SK-N-MC (cell line): ENCODE measurements at regions not wholly inside any gene's neighbourhood (a gene's known extent, or its start where the extent isn't known, plus 50 kb on each side); places are given as distances from the start of the nearest gene placed in this dataset.

Source experiments
- DNase-seq: peaks from one replicate; pipeline ENCODE4 v3.0.0-alpha.2; 2011; ENCODE audit warnings: low read depth, low spot score
- H3K27ac ChIP-seq: fragments of 200-600 bp; sonication (generic); 2 replicates; pipeline ENCODE4 v1.5.1; 2016; ENCODE audit warnings: mixed run types
- H3K36me3 ChIP-seq: fragments of 200-600 bp; sonication (generic); 2 replicates; pipeline ENCODE4 v1.6.1; 2017; ENCODE audit warnings: antibody characterized with exemption, low read length, mixed read lengths; ENCODE audit not compliant: insufficient read depth
- H3K4me3 ChIP-seq: fragments of 200-600 bp; sonication (generic); 2 replicates; pipeline ENCODE4 v1.5.1; 2016
- H3K9ac ChIP-seq: fragments of 200-600 bp; sonication (generic); 2 replicates; pipeline ENCODE4 v1.8.0; 2017; ENCODE audit warnings: mixed run types, mixed read lengths; ENCODE audit not compliant: insufficient read length
- H3K9me3 ChIP-seq: fragments of 200-600 bp; sonication (generic); 2 replicates; pipeline ENCODE4 v1.6.1; 2017; ENCODE audit warnings: low read depth, mild to moderate bottlenecking, antibody characterized with exemption, low read length, moderate library complexity, mixed read lengths
- EZH2 ChIP-seq: fragments of 200-600 bp; sonication (generic); IDR thresholded peaks from one replicate; pipeline ENCODE4 v1.6.1; 2017; ENCODE audit warnings: antibody characterized with exemption
- FOXP2 ChIP-seq: optimal IDR thresholded peaks from 2 replicates; pipeline ENCODE3; 2011; ENCODE audit warnings: mild to moderate bottlenecking, moderate library complexity; ENCODE audit not compliant: insufficient read depth; ENCODE audit errors: extremely low read length, control extremely low read depth
- POLR2AphosphoS5 ChIP-seq: IDR thresholded peaks from 2 replicates; pipeline ENCODE4 v1.6.1; 2012; ENCODE audit warnings: mild to moderate bottlenecking, low read depth, low read length, borderline replicate concordance

DNA sequence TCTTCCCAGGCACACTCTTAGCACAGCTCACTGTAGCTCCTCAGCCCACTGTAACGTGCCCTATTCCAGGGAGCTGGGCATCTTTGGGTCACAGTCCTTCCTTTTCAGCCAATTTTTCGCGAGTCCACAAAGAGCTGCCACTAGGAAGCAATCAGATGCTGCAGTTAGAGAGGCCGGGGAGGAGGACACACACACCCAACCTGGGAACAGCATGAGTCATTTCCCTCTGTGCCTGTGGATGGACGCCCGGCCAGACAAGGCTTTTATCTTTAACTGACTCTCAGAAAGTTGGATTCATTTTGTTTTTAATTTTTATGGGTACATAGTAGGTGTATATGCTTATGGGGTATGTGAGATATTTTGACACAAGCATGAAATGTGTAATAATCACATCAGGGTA, 918.6 kb downstream of the UQCRFS1 start:
- H3K9ac ChIP-seq = no peak overlapping the region
- H3K27ac ChIP-seq = no peak overlapping the region
- H3K9me3 ChIP-seq = no peaks in the 10 kb centered on the region
- no peaks in the 10 kb centered on the region for H3K36me3 ChIP-seq
- no peak for DNase-seq
- TF ChIP-seq FOXP2 (no peak), POLR2AphosphoS5 (no peak), EZH2 (no peak)
- no peak overlapping the region for H3K4me3 ChIP-seq

DNA sequence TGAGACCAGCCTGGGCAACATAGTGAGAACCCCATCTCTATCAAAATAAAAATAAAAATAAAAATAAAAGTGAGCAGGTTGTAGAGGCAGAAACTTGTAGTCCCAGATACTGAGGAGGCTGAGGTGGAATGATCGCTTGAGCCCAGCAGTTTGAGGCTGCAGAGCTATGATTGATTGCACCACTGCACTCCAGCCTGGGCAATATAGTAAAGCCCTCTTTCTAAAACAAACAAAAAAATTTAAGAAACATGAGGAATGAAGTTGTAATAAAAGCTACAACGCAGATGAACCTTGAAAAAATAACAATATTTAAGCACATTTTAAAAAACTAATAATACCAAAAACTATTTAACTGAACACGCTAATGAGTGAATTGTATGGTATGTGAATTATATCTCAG, 919.3 kb downstream of the UQCRFS1 start:
- H3K36me3 ChIP-seq = no peaks in the 10 kb centered on the region
- no peak overlapping the region for H3K4me3 ChIP-seq
- H3K9me3 ChIP-seq = no peaks in the 10 kb centered on the region
- TF ChIP-seq POLR2AphosphoS5 = no peak
- TF ChIP-seq EZH2 = no peak
- TF ChIP-seq FOXP2 = no peak
- H3K27ac ChIP-seq = no peak overlapping the region
- no peak for DNase-seq
- H3K9ac ChIP-seq = no peak overlapping the region

DNA sequence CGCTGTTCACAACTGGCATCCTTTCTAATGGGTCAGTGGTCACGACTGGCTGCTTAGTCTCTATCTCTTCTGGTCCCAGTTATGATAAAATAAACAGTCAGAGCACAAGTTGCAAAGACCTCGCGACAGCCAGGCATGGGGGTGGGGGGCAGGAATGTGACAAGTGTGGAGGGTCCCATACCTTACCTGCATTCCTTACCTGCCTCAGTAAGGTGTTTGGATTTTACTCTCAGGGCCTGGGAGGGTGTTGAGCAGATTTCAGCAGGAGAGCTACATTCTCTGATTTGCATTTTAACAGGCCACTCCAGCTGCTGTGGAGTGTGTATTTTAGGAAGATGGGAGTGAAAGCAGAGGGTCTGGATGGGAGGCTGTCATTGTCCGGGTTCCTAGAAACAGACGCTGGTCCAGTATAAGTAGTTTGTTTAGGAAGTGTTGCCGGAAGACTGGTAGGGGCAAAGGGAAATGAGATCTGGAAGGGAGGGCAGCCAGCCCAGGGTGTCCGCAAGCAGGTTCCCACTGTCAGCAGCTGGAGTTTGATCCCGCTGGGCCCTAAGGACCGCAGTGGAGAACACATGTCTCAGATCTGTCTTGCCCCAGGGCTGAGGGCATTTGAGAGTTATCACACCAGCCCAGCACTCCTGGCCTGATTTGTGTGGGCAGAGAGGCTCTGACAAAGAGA, 920.0 kb downstream of the UQCRFS1 start:
- no peaks in the 10 kb centered on the region for H3K36me3 ChIP-seq
- H3K4me3 ChIP-seq = no peak overlapping the region
- TF ChIP-seq POLR2AphosphoS5 = no peak
- TF ChIP-seq FOXP2 = no peak
- TF ChIP-seq EZH2 = no peak
- no peak for DNase-seq
- no peak overlapping the region for H3K9ac ChIP-seq
- no peak overlapping the region for H3K27ac ChIP-seq
- H3K9me3 ChIP-seq = no peaks in the 10 kb centered on the region

DNA sequence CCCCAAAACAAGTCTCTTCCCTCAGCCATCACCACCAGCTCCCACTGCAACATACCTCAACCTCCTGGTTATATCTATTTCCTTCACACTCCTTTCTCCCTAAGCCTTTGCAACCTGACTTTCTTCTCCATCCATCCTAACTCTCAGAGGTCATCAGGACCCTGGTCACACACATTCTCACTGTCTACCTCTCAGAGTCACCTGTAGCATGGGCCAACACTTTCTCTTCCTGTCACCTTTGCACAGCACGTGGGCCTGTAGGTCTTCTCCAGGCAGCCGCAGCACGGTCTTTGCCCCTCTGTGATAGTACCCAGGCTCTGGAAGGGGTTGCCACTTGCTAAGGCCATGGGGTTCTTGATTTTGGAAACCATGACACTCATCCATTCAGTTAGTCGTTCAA, 921.1 kb downstream of the UQCRFS1 start:
- no peak overlapping the region for H3K9ac ChIP-seq
- no peaks in the 10 kb centered on the region for H3K9me3 ChIP-seq
- no peak overlapping the region for H3K4me3 ChIP-seq
- no peak for TF ChIP-seq EZH2
- no peak for TF ChIP-seq FOXP2
- TF ChIP-seq POLR2AphosphoS5 = no peak
- no peak for DNase-seq
- no peaks in the 10 kb centered on the region for H3K36me3 ChIP-seq
- H3K27ac ChIP-seq = no peak overlapping the region

DNA sequence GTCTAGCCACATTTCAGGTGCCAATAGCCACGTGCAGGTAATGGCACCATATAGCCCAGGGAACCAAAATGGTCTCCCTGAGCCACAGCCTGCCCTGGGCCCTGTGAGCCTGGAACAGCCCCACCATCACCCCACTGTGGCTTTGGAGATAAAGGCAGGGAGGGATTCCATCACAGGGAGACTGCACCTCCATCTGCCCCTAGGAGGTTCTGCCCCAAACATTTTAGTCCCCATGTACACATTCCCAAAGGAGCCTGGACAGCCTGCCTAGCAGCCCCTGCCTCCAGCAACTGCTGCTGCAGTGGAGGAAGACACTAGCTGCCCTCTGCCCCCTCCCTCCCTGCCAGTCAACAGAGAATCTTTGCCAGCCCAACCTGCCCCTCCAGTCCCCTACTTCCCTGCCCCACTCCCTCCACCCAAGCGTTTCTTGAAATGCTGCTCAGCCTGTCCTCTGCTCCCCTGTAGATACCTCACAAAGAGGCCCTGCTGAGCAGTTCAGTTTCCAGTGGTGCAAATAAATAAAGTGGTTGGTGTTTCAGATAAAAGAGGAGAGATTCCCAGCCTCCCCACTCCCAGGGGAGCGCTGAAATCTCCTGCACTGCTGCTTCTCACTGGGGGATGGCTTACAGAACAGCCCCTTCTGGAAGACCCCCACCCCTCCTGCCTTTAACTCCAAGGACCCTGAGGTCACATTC, 921.8 kb downstream of the UQCRFS1 start:
- Histone ChIP-seq H3K36me3 (no peaks in the 10 kb centered on the region), H3K9me3 (no peaks in the 10 kb centered on the region), H3K4me3 (no peak overlapping the region), H3K9ac (no peak overlapping the region), H3K27ac (no peak overlapping the region)
- no peak for TF ChIP-seq POLR2AphosphoS5
- TF ChIP-seq EZH2 = no peak
- no peak for TF ChIP-seq FOXP2
- DNase-seq = no peak

DNA sequence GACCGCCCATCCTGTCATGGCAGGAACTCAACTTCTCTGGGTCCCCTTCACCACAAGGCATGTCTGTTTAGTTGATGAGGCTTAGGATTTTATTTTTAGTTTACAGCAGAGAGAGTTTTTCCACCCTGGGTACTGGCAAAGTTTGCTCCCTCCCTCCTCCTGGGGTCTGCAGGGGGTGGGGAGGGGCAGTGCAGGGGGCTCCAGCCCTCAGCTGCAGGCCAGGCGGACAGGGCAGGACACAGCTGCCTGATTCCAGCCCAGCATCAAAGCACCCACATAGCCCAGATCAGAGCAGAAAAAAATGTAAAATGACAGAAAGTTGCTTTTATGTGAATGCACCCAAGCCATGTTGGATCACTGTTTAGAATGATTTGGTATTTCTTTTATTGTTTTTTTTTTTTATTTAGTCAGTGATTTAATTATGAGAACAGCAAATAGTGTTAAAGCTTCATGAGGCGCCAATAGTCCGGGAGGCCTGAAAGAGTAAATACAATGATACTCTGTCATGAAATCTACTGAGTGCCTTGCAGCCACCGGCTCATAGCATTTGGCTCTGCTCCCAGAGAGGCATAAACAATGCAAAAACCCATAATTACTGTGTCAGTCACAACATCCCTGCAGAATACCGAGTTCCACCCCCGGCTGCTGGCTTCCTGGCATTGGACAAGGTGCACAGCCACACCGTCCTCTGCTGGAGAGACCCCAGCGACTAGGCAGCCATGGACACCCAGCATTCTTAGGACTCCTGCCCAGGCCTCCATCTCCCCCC, 923.5 kb downstream of the UQCRFS1 start:
- H3K9ac ChIP-seq = no peak overlapping the region
- no peaks in the 10 kb centered on the region for H3K36me3 ChIP-seq
- H3K27ac ChIP-seq = no peak overlapping the region
- DNase-seq = no peak
- no peaks in the 10 kb centered on the region for H3K9me3 ChIP-seq
- no peak overlapping the region for H3K4me3 ChIP-seq
- TF ChIP-seq FOXP2 (no peak), EZH2 (no peak), POLR2AphosphoS5 (no peak)

DNA sequence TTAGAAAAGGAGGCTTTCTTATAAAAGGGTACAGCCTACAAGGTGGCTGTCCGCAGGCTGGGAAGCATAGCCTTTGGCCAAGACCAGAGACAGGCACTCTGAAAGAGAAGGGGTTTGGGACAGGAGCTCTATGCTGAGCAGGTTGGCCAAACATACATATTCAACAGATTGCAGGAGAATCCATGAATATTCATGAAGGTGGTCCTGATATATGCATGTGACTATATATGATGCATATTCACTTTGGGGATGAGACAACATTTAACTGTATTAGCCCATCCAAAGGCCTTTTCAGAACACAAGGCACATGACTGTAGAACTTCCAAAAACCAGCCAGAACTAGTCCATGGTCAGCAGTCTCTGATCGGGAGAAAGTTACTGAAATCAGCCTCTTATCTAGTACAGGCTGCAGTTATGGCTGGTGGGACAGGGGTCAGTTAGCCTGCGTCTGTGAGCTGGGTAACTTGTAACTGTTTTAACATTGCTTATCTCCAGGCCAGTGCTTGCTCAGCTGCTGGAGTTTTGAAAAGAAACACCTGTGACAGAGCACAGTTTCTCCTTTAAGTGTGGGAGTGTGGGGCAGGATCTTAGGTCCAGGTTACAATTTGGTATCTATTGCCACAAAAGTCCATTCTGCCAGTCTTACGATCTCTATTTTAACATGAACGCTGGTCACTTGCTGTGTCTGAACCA, 924.2 kb downstream of the UQCRFS1 start:
- no peak overlapping the region for H3K27ac ChIP-seq
- DNase-seq = no peak
- H3K9me3 ChIP-seq = no peaks in the 10 kb centered on the region
- H3K9ac ChIP-seq = no peak overlapping the region
- H3K4me3 ChIP-seq = no peak overlapping the region
- no peak for TF ChIP-seq FOXP2
- TF ChIP-seq POLR2AphosphoS5 = no peak
- no peaks in the 10 kb centered on the region for H3K36me3 ChIP-seq

DNA sequence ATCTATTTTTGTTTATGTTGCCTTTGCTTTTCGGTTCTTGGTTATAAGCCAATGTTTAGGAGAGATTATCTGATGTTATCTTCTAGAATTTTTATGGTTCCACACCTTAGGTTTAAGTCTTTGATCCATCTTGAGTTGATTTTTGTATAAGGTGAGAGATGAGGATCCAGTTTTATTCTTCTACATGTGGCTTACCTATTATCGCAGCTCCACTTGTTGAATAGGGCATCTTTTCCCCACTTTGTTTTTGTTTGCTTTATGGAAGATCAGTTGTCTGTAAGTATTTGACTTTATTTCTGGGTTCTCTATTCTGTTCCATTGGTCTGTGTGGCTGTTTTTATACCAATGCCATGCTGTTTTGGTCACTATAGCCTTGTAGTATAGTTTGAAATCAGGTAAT, 927.0 kb downstream of the UQCRFS1 start:
- no peak overlapping the region for H3K27ac ChIP-seq
- H3K9me3 ChIP-seq = no peaks in the 10 kb centered on the region
- TF ChIP-seq EZH2 = no peak
- TF ChIP-seq POLR2AphosphoS5 = no peak
- TF ChIP-seq FOXP2 = no peak
- no peak for DNase-seq
- no peak overlapping the region for H3K4me3 ChIP-seq
- no peaks in the 10 kb centered on the region for H3K36me3 ChIP-seq
- no peak overlapping the region for H3K9ac ChIP-seq
